ENCODE measurements at regions not wholly inside any gene's neighbourhood (a gene's known extent, or its start where the extent isn't known, plus 50 kb on each side); places are given as distances from the start of the nearest gene placed in this dataset.

DNA sequence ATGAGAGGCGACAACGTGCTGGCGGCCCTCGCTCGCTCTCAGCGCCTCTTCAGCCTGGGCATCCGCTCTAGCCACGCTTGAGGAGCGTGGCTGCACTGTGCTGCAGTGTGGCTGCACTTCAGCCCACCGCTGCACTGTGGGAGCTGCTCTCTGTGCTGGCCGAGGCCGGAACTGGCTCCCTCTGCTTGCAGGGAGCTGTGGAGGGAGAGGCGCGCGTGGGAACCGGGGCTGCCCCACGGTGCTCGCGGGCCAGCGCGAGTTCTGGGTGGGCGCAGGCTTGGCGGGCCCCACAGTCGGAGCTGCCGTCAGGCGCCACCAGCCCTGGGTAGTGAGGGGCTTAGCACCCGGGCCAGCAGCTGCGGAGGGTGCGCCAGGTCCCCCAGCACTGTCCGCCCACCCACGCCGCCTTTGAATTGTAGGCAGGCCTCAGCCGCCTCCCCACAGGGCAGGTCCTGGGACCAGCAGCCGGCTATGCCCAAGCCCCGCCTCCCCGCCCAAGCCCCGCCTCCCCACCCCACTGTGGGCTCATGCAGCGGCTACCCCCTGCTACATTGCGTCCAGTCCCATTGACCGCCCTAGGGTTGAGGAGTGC lies 974.2 kb downstream of the FSCB start (continued):
- TF ChIP-seq, protein P1, sequence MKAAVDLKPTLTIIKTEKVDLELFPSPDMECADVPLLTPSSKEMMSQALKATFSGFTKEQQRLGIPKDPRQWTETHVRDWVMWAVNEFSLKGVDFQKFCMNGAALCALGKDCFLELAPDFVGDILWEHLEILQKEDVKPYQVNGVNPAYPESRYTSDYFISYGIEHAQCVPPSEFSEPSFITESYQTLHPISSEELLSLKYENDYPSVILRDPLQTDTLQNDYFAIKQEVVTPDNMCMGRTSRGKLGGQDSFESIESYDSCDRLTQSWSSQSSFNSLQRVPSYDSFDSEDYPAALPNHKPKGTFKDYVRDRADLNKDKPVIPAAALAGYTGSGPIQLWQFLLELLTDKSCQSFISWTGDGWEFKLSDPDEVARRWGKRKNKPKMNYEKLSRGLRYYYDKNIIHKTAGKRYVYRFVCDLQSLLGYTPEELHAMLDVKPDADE (IDR thresholded peaks at IDR 0.05), result no peak
- TF ChIP-seq EZH2 (IDR thresholded peaks at IDR 0.05; ENCODE audit: low read depth, unreplicated experiment), result no peak
- TF ChIP-seq EZH2phosphoT487 (IDR thresholded peaks at IDR 0.05; ENCODE audit: unreplicated experiment), result no peak
- no peak for TF ChIP-seq NANOG (IDR thresholded peaks at IDR 0.05; ENCODE audit: borderline replicate concordance)
- TF ChIP-seq CREB1 (CRISPR knock-in tag; IDR thresholded peaks at IDR 0.05; ENCODE audit: low read depth), result no peak

DNA sequence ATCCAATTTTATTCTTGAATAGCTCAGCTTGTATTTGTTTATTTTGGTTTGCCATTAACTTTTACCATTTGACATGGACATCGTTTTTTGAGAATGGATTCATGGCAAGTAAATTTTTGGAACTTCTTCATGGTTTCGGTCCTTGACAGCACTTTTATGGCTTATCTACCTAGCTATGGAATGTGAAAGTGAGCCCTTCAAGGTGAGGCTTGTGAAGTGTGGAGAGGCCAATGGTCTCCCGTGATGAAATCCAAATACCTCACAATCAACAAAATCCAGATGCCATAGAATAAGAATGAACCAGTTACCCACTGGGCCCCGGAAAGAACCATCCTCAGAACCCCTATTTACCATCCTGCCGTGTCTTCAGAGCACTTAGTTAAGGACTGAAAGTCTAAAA lies 978.8 kb downstream of the FSCB start:
- H3K9me2 ChIP-seq (ENCODE audit: insufficient read depth), result peaks cover 3% of the 10 kb centered on the region; the same call in 1 of the 2 replicates
- no peaks in the 10 kb centered on the region for H3F3A ChIP-seq (replicated peaks; ENCODE audit: low read depth)
- no peaks in the 10 kb centered on the region for H3K4me1 ChIP-seq (ENCODE audit: insufficient read depth)
- H3K4me2 ChIP-seq, result no peak overlapping the region
- DNase-seq (ENCODE audit: low spot score) (no peak), ATAC-seq (no peak)
- H3K27ac Mint-ChIP-seq, result no peak overlapping the region
- no peaks in the 10 kb centered on the region; the same call in 2 of the 3 replicates for H3K9me3 Mint-ChIP-seq
- H3K4me3 ChIP-seq, result no peak overlapping the region
- H3K27me3 Mint-ChIP-seq (ENCODE audit: insufficient read depth, low read depth, poor library complexity), result no peaks in the 10 kb centered on the region
- no peak overlapping the region for H3K4me3 Mint-ChIP-seq
- no peak overlapping the region for H3K27ac ChIP-seq (ENCODE audit: low read depth)
- no peak overlapping the region for H2AFZ ChIP-seq
- 0 out of 3 replicates have a peak, but pooled peaks cover under 1% of the 10 kb centered on the region for H3K36me3 Mint-ChIP-seq (ENCODE audit: low read depth)
- no peaks in the 10 kb centered on the region for H3K27me3 ChIP-seq (ENCODE audit: insufficient read depth)
- H3K79me2 ChIP-seq (replicated peaks; ENCODE audit: insufficient read depth), result no peaks in the 10 kb centered on the region
- no peaks in the 10 kb centered on the region for H3K36me3 ChIP-seq (ENCODE audit: insufficient read depth)
- no peaks in the 10 kb centered on the region for H4K20me1 ChIP-seq (replicated peaks; ENCODE audit: insufficient read depth)
- no peaks in the 10 kb centered on the region for H3K4me1 Mint-ChIP-seq
- no peak for TF ChIP-seq EZH2 (IDR thresholded peaks at IDR 0.05; ENCODE audit: low read depth, unreplicated experiment)
- no peak for TF ChIP-seq JUNB (IDR thresholded peaks at IDR 0.05; ENCODE audit: unreplicated experiment)
- TF ChIP-seq, protein P2, sequence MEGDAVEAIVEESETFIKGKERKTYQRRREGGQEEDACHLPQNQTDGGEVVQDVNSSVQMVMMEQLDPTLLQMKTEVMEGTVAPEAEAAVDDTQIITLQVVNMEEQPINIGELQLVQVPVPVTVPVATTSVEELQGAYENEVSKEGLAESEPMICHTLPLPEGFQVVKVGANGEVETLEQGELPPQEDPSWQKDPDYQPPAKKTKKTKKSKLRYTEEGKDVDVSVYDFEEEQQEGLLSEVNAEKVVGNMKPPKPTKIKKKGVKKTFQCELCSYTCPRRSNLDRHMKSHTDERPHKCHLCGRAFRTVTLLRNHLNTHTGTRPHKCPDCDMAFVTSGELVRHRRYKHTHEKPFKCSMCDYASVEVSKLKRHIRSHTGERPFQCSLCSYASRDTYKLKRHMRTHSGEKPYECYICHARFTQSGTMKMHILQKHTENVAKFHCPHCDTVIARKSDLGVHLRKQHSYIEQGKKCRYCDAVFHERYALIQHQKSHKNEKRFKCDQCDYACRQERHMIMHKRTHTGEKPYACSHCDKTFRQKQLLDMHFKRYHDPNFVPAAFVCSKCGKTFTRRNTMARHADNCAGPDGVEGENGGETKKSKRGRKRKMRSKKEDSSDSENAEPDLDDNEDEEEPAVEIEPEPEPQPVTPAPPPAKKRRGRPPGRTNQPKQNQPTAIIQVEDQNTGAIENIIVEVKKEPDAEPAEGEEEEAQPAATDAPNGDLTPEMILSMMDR (conservative IDR thresholded peaks at IDR 0.05; ENCODE audit: low read depth in 2 of 2), result no peak
- no peak for TF ChIP-seq ZNF331 (CRISPR knock-in tag; IDR thresholded peaks at IDR 0.05; ENCODE audit: low read depth)
- TF ChIP-seq NANOG (IDR thresholded peaks at IDR 0.05; ENCODE audit: borderline replicate concordance), result no peak
- no peak for TF ChIP-seq CREB1 (CRISPR knock-in tag; IDR thresholded peaks at IDR 0.05; ENCODE audit: low read depth)
- TF ChIP-seq EZH2phosphoT487 (IDR thresholded peaks at IDR 0.05; ENCODE audit: unreplicated experiment), result no peak
- TF ChIP-seq, protein P3, sequence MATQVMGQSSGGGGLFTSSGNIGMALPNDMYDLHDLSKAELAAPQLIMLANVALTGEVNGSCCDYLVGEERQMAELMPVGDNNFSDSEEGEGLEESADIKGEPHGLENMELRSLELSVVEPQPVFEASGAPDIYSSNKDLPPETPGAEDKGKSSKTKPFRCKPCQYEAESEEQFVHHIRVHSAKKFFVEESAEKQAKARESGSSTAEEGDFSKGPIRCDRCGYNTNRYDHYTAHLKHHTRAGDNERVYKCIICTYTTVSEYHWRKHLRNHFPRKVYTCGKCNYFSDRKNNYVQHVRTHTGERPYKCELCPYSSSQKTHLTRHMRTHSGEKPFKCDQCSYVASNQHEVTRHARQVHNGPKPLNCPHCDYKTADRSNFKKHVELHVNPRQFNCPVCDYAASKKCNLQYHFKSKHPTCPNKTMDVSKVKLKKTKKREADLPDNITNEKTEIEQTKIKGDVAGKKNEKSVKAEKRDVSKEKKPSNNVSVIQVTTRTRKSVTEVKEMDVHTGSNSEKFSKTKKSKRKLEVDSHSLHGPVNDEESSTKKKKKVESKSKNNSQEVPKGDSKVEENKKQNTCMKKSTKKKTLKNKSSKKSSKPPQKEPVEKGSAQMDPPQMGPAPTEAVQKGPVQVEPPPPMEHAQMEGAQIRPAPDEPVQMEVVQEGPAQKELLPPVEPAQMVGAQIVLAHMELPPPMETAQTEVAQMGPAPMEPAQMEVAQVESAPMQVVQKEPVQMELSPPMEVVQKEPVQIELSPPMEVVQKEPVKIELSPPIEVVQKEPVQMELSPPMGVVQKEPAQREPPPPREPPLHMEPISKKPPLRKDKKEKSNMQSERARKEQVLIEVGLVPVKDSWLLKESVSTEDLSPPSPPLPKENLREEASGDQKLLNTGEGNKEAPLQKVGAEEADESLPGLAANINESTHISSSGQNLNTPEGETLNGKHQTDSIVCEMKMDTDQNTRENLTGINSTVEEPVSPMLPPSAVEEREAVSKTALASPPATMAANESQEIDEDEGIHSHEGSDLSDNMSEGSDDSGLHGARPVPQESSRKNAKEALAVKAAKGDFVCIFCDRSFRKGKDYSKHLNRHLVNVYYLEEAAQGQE (IDR thresholded peaks at IDR 0.05; ENCODE audit: unreplicated experiment), result no peak
- TF ChIP-seq, protein P1 (IDR thresholded peaks at IDR 0.05), result no peak

Data from GM23338 (cell line).